PC-3 (cell line): ENCODE measurements at regions not wholly inside any gene's neighbourhood (a gene's known extent, or its start where the extent isn't known, plus 50 kb on each side); places are given as distances from the start of the nearest gene placed in this dataset.

Source experiments
- EZH2 ChIP-seq: fragments of 300-600 bp; sonication (generic); IDR thresholded peaks from one replicate; pipeline ENCODE4 v1.6.1; 2017; ENCODE audit warnings: antibody characterized with exemption, mild to moderate bottlenecking, low read length; ENCODE audit not compliant: unreplicated experiment
- EZH2phosphoT487 ChIP-seq: fragments of 300-600 bp; sonication (generic); IDR thresholded peaks from 2 replicates; pipeline ENCODE4 v1.6.1; 2018; ENCODE audit warnings: mild to moderate bottlenecking, antibody characterized with exemption, low read length, borderline replicate concordance
- TF ChIP-seq, protein P1 (sequence below): fragments of 300-600 bp; sonication (generic); conservative IDR thresholded peaks from 2 replicates; pipeline ENCODE4 v1.5.1; 2017; ENCODE audit warnings: antibody characterized with exemption, low read depth, mild to moderate bottlenecking, low read length

DNA sequence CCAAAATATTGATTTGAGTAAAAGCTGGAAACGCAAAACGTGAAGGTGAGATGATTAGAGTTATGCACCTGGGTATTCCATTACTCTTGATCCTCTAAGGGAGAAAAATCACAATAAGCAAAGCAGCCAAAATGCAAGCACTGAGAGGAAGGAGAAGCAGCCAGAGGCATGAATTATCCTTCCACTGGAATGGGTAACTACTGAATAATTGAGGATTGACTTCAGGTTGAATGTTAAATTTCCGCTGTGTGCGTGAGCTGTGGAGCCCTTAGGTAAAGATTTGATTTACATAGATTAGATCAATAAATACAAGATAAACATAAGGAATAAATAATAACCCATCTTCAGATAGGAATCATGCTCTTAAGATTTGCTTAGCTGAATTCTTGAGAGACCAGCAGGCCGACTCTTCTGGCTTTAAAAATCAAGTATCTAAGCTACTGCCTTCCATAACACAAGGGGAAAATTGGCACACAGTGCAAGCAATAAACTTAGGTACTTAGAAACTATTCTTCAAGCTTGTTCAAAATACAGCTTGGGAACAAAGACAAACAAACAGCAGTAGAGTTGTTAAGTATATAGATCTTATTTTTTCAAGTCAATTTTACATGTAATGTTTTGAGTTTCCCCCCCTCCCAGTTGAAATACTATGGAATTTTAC, 1459.5 kb downstream of the ZPLD1 start:
- TF ChIP-seq, protein P1, sequence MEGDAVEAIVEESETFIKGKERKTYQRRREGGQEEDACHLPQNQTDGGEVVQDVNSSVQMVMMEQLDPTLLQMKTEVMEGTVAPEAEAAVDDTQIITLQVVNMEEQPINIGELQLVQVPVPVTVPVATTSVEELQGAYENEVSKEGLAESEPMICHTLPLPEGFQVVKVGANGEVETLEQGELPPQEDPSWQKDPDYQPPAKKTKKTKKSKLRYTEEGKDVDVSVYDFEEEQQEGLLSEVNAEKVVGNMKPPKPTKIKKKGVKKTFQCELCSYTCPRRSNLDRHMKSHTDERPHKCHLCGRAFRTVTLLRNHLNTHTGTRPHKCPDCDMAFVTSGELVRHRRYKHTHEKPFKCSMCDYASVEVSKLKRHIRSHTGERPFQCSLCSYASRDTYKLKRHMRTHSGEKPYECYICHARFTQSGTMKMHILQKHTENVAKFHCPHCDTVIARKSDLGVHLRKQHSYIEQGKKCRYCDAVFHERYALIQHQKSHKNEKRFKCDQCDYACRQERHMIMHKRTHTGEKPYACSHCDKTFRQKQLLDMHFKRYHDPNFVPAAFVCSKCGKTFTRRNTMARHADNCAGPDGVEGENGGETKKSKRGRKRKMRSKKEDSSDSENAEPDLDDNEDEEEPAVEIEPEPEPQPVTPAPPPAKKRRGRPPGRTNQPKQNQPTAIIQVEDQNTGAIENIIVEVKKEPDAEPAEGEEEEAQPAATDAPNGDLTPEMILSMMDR, result no peak
- no peak for TF ChIP-seq EZH2
- TF ChIP-seq EZH2phosphoT487, result no peak
